Peyer's patch (tissue), 4 donors: ENCODE measurements at regions not wholly inside any gene's neighbourhood (a gene's known extent, or its start where the extent isn't known, plus 50 kb on each side); places are given as distances from the start of the nearest gene placed in this dataset.

ENCODE experiments used
- POLR2A ChIP-seq, 2 donors: fragments of 450-650 bp; IDR thresholded peaks; one replicate each; pipeline ENCODE4 v1.5.1; 2017; ENCODE audit warnings: antibody characterized with exemption in 2 of 2, mild to moderate bottlenecking in 2 of 2, moderate library complexity in 2 of 2
- TF ChIP-seq, protein P1 (sequence below), 6 experiments: fragments of 450-650 bp in 4 of 6; fragments of 200-600 bp in 2 of 6; sonication (generic) in 1 of 6; IDR thresholded peaks; one replicate each; pipeline ENCODE4 v1.5.1; 2017 to 2019; ENCODE audit warnings: antibody characterized with exemption in 6 of 6, mild to moderate bottlenecking in 3 of 6, moderate library complexity in 1 of 6

DNA sequence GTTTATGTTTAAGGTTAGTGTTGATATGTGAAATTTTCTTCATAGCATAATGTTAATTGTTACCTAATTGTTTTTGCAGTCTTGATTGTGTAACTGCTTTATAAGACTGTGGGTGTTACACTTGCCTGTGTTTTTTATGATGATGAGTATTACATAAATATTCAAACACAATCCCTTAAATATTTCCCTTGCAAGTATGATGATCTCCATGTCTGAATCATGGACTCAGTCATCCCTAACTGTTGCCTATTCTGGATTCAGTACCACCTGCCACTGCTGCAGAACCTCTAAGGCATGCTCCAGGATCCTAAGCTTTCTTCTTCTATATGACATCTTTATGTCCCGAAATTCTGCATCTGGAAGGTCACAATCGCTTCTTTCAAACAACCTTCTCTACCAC lies 246.3 kb upstream of the CLEC14A start:
- no peak for TF ChIP-seq POLR2A (IDR thresholded peaks at IDR 0.05)
- TF ChIP-seq, protein P1, sequence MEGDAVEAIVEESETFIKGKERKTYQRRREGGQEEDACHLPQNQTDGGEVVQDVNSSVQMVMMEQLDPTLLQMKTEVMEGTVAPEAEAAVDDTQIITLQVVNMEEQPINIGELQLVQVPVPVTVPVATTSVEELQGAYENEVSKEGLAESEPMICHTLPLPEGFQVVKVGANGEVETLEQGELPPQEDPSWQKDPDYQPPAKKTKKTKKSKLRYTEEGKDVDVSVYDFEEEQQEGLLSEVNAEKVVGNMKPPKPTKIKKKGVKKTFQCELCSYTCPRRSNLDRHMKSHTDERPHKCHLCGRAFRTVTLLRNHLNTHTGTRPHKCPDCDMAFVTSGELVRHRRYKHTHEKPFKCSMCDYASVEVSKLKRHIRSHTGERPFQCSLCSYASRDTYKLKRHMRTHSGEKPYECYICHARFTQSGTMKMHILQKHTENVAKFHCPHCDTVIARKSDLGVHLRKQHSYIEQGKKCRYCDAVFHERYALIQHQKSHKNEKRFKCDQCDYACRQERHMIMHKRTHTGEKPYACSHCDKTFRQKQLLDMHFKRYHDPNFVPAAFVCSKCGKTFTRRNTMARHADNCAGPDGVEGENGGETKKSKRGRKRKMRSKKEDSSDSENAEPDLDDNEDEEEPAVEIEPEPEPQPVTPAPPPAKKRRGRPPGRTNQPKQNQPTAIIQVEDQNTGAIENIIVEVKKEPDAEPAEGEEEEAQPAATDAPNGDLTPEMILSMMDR (IDR thresholded peaks at IDR 0.05), result no peak
